GM12864 (cell line): ENCODE measurements at regions not wholly inside any gene's neighbourhood (a gene's known extent, or its start where the extent isn't known, plus 50 kb on each side); places are given as distances from the start of the nearest gene placed in this dataset.
"Not testable (repeated sequence)": the region's sequence is repeated elsewhere in the genome, so short reads cannot be mapped to it uniquely, and the experiment has no call there.

ENCODE experiments used
- DNase-seq: peaks from one replicate; pipeline ENCODE4 v3.0.0-alpha.2; 2011; ENCODE audit warnings: low read depth
- H3K4me3 ChIP-seq: 2 replicates; pipeline ENCODE4 v1.5.1; 2011; ENCODE audit warnings: mild to moderate bottlenecking, low read depth, low read length, control low read depth
- TF ChIP-seq, protein P1 (sequence below): IDR thresholded peaks from 2 replicates; pipeline ENCODE4 v1.5.1; 2011; ENCODE audit warnings: low read depth, mild to moderate bottlenecking, moderate library complexity, low read length, control low read depth, inconsistent platforms; ENCODE audit errors: missing control alignments

DNA sequence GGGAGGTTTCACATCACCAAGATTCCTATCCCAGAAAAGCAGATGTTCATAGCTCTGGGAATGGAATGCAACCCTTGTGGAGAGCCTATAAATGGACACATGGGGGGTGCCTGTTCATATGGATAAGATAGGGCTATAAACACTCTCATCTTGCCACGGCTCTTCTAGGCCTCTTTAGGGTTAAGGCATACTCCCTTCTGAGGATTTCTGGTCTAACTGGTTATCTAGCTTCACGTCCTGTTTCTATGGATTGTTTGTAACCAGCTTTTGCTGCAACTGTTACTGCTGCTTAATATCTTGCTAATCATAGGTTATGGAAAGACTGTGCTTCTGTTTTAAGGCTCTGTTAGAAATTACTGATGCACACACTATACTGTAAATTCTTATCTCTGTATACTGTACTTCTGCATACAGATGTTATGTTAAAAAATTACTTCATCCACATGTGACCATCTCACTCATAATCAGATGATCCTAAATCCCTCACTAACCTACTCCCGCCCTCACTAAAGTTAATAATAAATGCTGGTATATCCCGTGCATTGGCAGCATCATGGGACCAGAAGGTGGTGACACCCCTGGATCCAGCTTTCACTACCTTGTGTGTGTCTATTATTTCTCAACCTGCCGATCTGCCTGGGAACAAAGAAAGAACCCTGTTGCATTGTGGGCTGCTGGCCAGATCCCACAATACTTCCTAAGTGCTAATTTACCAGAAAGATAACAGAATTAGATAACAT lies 68.7 kb downstream of the PRKAB2 start:
- not testable (repeated sequence) for H3K4me3 ChIP-seq, DNase-seq

DNA sequence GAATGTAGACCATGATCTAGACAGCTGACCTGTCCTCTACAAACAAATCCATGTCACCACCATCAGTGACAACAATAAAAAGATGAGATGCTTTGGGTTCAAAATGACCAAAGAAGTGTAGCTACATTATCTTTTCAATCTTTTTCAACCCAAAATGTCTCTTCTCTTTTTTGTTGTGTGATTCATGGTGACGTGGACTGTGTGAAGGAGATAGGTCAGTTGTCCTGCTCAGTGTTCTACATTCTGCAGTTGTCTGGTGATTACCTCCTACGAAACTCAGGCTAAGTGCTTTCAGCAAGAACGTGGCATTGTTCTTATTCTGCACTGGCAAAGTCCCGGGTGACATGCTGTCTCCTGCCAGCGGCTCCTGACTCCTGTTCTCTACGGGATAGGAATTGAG lies 73.1 kb downstream of the PRKAB2 start:
- no peak for DNase-seq
- H3K4me3 ChIP-seq, result no peak overlapping the region
- TF ChIP-seq, protein P1, sequence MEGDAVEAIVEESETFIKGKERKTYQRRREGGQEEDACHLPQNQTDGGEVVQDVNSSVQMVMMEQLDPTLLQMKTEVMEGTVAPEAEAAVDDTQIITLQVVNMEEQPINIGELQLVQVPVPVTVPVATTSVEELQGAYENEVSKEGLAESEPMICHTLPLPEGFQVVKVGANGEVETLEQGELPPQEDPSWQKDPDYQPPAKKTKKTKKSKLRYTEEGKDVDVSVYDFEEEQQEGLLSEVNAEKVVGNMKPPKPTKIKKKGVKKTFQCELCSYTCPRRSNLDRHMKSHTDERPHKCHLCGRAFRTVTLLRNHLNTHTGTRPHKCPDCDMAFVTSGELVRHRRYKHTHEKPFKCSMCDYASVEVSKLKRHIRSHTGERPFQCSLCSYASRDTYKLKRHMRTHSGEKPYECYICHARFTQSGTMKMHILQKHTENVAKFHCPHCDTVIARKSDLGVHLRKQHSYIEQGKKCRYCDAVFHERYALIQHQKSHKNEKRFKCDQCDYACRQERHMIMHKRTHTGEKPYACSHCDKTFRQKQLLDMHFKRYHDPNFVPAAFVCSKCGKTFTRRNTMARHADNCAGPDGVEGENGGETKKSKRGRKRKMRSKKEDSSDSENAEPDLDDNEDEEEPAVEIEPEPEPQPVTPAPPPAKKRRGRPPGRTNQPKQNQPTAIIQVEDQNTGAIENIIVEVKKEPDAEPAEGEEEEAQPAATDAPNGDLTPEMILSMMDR, result no peak

DNA sequence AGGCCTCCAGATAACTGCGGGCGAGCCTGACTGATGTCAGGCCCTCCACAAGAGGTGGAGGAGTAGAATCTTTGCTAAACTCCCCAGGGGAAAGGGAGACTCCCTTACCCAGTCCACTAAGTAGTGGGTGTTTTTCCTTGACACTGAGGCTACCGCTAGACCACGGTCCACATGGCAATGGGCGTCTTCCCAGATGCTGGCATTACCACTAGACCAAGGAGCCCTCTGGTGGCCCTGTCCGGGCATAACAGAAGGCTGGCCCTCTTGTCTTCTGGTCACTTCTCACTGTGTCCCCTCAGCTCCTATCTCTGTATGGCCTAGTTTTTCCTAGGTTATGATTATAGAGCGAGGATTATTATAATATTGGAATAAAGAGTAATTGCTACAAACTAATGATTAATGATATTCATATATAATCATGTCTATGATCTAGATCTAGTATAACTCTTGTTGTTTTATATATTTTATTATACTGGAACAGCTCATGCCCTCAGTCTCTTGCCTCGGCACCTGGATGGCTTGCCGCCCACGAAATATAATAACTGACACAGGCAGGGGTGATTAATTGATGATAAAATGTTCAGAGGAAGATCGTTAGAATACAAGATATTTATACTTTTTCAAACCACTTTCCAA lies 73.8 kb downstream of the PRKAB2 start:
- TF ChIP-seq, protein P1, result peak; percentile 61
- DNase-seq, result not testable (repeated sequence)

DNA sequence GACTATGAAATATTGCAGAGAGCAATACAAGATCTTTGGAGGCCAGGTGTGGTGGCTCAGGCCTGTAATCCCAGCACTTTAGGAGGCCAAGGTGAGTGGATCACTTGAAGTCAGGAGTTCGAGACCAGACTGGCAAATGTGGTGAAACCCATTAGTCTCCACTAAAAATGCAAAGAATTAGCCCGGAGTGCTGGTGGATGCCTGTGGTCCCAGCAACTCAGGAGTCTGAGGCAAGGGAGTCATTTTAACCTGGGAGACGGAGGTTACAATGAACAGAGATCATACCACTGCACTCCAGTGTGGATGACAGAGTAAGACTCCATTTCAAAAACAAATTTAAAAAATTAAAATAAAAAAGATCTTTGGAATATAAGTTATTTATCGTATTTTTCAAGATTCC lies 76.6 kb downstream of the PRKAB2 start:
- H3K4me3 ChIP-seq, result no peak overlapping the region
- DNase-seq, result no peak
- TF ChIP-seq, protein P1, result no peak

More for the DNA sequence above, 73.8 kb downstream of the PRKAB2 start:
- H3K4me3 ChIP-seq, result not testable (repeated sequence)

GRCh38 chr1:147091801-147092200 lies 80.5 kb downstream of the PRKAB2 start:
- TF ChIP-seq, protein P1, result no peak
- DNase-seq, result no peak
- H3K4me3 ChIP-seq, result no peak overlapping the region

DNA sequence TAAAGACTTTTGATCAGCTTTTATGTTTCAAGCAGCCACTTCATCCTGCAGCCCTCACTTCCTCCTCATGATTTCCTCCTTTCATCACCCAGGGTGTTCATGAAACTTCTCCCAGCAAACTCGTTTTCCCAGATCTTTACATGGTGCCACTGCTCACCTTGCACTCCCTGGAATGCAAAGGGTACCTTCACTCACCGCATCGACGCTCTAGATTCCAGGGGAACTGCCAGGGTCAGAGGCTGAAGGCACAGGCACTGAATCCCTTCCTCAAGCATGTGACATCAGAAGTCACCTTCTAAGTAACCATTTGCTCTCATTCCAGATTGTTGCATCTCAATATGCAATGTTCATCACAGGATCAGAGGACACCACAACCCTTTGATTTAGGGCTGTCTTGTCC lies 82.8 kb downstream of the PRKAB2 start:
- H3K4me3 ChIP-seq, result no peak overlapping the region
- no peak for DNase-seq
- TF ChIP-seq, protein P1, result no peak

- H3K4me3 ChIP-seq, result no peak overlapping the region
- TF ChIP-seq, protein P1, result no peak
- no peak for DNase-seq
Observed at GRCh38 chr1:147086129-147086528, 86.1 kb downstream of the PRKAB2 start.
